GM21529 (cell line): ENCODE measurements at regions not wholly inside any gene's neighbourhood (a gene's known extent, or its start where the extent isn't known, plus 50 kb on each side); places are given as distances from the start of the nearest gene placed in this dataset.
"Not testable (repeated sequence)": the region's sequence is repeated elsewhere in the genome, so short reads cannot be mapped to it uniquely, and the experiment has no call there.

ENCODE experiments used
- ATAC-seq: cut with Tn5 transposase; IDR thresholded peaks from one replicate; pipeline ENCODE4 v1.9.1; 2021; ENCODE audit not compliant: unreplicated experiment

DNA sequence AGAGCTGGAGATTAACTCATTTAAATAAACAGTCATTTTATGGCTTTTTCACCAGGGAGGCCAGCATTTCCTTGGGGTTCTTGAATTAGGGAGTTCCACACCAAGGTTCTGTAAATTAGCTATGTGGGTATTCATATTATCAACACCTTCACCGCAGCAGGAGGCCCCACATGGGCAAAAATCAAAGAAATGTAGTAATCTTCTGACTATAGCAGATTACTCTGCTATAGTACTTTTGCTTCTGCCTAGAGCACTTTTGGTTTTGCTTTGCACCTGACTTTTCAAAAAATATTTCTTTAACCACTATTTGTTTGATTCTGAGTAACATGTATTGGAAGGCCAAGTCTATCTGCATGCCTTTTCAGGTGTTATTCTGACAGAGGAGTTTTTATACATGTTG lies 108.6 kb upstream of the POMZP3 start:
- ATAC-seq, result not testable (repeated sequence)

- not testable (repeated sequence) for ATAC-seq
Observed at GRCh38 chr7:76728571-76728974, 101.5 kb upstream of the POMZP3 start.

DNA sequence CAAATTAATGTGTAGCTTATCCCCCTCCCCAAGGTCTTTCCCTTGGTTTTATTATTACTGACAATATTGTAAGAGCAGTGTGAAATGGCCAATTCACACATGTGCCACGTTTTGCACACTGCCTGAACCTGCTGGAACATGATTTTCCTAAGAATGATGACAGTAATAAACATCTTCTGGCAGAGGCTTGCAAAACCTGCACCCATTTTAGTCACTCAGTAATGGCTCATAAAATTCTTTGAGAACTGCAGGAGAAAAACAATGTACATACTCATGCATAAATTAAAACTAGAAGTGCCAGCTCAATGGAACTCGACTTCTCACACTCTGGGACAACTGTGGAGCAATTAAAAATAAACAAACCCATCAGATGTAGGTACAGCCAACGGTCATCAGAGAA lies 96.8 kb upstream of the POMZP3 start:
- not testable (repeated sequence) for ATAC-seq

DNA sequence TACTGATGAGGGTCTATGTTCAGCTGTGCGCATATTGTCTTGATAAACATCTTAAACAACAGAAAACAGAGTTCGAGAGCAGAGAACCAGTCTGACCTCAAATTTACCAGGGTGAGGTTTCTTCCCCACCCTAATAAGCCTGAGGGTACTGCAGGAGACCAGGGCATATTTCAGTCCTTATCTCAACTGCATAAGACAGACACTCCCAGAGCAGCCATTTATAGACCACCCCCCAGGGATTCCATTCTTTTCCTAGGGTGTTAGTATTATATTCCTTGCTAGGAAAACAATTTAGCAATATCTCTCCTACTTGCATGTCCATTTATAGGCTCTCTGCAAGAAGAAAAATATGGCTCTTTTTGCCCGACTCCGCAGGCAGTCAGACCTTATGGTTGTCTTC lies 89.5 kb upstream of the POMZP3 start:
- ATAC-seq, result not testable (repeated sequence)

GRCh38 chr7:76712926-76713325 lies 85.8 kb upstream of the POMZP3 start:
- not testable (repeated sequence) for ATAC-seq

GRCh38 chr7:76711648-76712047 lies 84.6 kb upstream of the POMZP3 start:
- not testable (repeated sequence) for ATAC-seq

DNA sequence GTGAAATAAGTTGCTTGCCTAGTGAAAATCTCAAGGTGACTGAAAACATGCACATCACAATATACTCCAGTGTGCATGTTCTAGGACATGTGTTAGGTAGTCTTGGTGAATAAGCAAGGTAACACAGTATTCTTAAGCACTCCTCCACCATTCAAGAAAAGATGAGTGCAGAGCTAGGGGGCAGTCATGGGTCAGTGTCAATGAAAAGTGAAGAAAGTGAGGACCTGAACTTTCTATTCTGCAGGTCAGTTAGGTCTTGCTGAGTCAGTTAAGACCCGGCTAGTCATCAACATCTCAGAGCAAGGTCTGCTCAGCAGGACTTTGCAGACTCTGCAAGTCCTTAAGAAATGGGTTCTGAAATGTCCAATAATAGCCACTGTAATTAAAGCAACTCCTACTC lies 82.6 kb upstream of the POMZP3 start:
- ATAC-seq, result not testable (repeated sequence)

DNA sequence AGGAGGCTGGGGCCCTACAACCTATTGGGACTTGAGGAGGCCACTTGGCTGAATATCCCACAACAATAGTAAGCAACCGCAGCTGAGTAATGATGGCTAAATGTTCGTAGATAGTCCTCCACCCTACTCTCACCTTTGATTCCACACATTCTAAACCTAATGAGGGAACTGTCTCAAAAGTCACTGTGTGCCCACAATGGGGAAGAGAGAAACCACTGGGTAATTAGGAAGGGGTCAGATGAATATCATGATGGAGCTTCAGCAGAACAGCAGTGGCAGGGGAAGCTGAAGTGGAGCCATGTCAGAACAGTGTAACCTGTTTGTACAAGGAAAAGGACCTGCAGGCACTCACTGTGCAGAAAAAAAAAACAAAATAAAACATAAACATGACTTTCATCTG lies 81.4 kb upstream of the POMZP3 start:
- ATAC-seq, result not testable (repeated sequence)

- ATAC-seq, result not testable (repeated sequence)
Observed at GRCh38 chr7:76703815-76704214, 76.7 kb upstream of the POMZP3 start.

GRCh38 chr7:76686277-76686676 lies 59.2 kb upstream of the POMZP3 start:
- not testable (repeated sequence) for ATAC-seq

DNA sequence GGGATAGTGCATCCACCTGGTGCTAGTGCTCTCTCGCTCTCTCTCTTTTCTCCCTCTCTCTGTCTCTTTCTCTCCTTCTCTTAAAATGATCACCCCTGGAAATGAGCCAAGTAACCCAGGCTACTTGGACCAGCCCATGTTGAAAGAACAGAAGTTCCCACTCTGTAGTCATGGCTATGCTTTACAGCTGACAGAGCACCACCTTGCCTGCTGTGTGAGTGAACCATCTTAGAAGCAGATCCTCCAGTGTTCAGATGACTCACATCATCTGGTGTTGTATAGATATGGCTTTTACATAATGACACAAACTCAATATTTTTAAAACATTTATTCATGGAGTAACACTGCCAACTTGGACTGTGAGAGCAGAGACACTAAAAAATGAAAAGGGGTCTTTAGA lies 57.7 kb upstream of the POMZP3 start:
- ATAC-seq, result not testable (repeated sequence)

- not testable (repeated sequence) for ATAC-seq
Observed at GRCh38 chr7:76683631-76684030, 56.6 kb upstream of the POMZP3 start.

DNA sequence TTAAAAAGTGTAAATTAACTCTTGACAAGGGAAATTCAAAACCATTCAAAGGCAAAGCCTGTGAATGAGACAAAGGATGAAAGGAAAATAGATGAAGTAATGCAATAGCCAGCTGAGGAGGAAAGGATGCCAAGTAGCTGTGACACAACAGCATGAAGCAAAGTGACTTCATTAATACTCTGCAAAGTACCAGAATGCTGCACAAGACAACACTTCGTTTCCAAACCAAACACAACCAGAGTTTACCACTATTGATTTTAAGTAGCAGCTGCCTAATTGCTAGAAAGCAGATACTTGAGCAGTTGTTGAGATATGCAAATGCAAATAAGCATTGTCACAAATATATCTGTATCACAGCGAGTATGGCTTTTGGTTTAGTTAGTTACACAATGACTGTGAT lies 54.7 kb upstream of the POMZP3 start:
- ATAC-seq, result not testable (repeated sequence)

GRCh38 chr7:76679174-76679573 lies 52.1 kb upstream of the POMZP3 start:
- not testable (repeated sequence) for ATAC-seq

GRCh38 chr7:76678500-76678899 lies 51.4 kb upstream of the POMZP3 start:
- not testable (repeated sequence) for ATAC-seq

- not testable (repeated sequence) for ATAC-seq
Observed at GRCh38 chr7:76676890-76677289, 49.8 kb upstream of the POMZP3 start.
